WTC11 (cell line): ENCODE measurements at regions not wholly inside any gene's neighbourhood (a gene's known extent, or its start where the extent isn't known, plus 50 kb on each side); places are given as distances from the start of the nearest gene placed in this dataset.

Experiments
- ATF1 ChIP-seq: sonication (generic); formaldehyde crosslinking; IDR thresholded peaks from 2 replicates; pipeline ENCODE4 v1.8.1; 2023; ENCODE audit warnings: mild to moderate bottlenecking, moderate library complexity, missing genetic modification reagents
- ATF6 ChIP-seq: sonication (generic); formaldehyde crosslinking; IDR thresholded peaks from 2 replicates; pipeline ENCODE4 v1.8.1; 2023; ENCODE audit warnings: mild to moderate bottlenecking, missing genetic modification reagents
- CREB1 ChIP-seq: sonication (generic); formaldehyde crosslinking; IDR thresholded peaks from 2 replicates; pipeline ENCODE4 v1.8.0; 2023; ENCODE audit warnings: mild to moderate bottlenecking, missing genetic modification reagents
- CTCF ChIP-seq: fragments of 200-600 bp; IDR thresholded peaks from 2 replicates; pipeline ENCODE4 v1.8.0; 2022; ENCODE audit warnings: antibody characterized with exemption
- ESRRA ChIP-seq: sonication (generic); formaldehyde crosslinking; IDR thresholded peaks from 2 replicates; pipeline ENCODE4 v1.8.1; 2022; ENCODE audit warnings: mild to moderate bottlenecking, missing genetic modification reagents, borderline replicate concordance
- FOXJ3 ChIP-seq: sonication (generic); formaldehyde crosslinking; IDR thresholded peaks from 2 replicates; pipeline ENCODE4 v1.9.0; 2021; ENCODE audit warnings: missing genetic modification reagents, mild to moderate bottlenecking, borderline replicate concordance
- FOXK1 ChIP-seq: sonication (generic); formaldehyde crosslinking; IDR thresholded peaks from 2 replicates; pipeline ENCODE4 v1.8.0; 2022; ENCODE audit warnings: mild to moderate bottlenecking, moderate library complexity, missing genetic modification reagents
- IRF2 ChIP-seq: sonication (generic); formaldehyde crosslinking; IDR thresholded peaks from 2 replicates; pipeline ENCODE4 v1.8.0; 2022; ENCODE audit warnings: low read depth, missing genetic modification reagents, borderline replicate concordance
- NFE2L1 ChIP-seq: sonication (generic); formaldehyde crosslinking; IDR thresholded peaks from 2 replicates; pipeline ENCODE4 v1.8.1; 2023; ENCODE audit warnings: missing genetic modification reagents
- RELA ChIP-seq: sonication (generic); formaldehyde crosslinking; IDR thresholded peaks from 2 replicates; pipeline ENCODE4 v1.8.1; 2022; ENCODE audit warnings: missing genetic modification reagents, mild to moderate bottlenecking, borderline replicate concordance
- USF2 ChIP-seq: sonication (generic); formaldehyde crosslinking; IDR thresholded peaks from 2 replicates; pipeline ENCODE4 v1.8.1; 2023; ENCODE audit warnings: mild to moderate bottlenecking, missing genetic modification reagents, moderate library complexity

GRCh38 chr5:62208218-62208852 is 97.7 kb upstream of the KIF2A start:
- TF ChIP-seq ESRRA (CRISPR knock-in tag) = no peak
- no peak for TF ChIP-seq FOXK1 (CRISPR knock-in tag)
- TF ChIP-seq CTCF = no peak
- no peak for TF ChIP-seq USF2 (CRISPR knock-in tag)
- no peak for TF ChIP-seq ATF6
- TF ChIP-seq ATF1 = no peak
- no peak for TF ChIP-seq IRF2 (CRISPR knock-in tag)
- TF ChIP-seq FOXJ3 (CRISPR knock-in tag) = no peak
- no peak for TF ChIP-seq RELA (CRISPR knock-in tag)
- TF ChIP-seq NFE2L1 = no peak
- no peak for TF ChIP-seq CREB1 (CRISPR knock-in tag)
